Activated T-cell treated with anti-CD3 and anti-CD28 coated beads, Interleukin-2, amount 50 U/mL, for 72 hours (primary cell): ENCODE measurements at regions not wholly inside any gene's neighbourhood (a gene's known extent, or its start where the extent isn't known, plus 50 kb on each side); places are given as distances from the start of the nearest gene placed in this dataset.

Experiments used
- ATAC-seq, 2 donors: fragments of 150-1000 bp; cut with Tn5 transposase; replicated peaks in 1 of 2; 2 replicates each; pipeline ENCODE4 v1.10.0; 2021; ENCODE audit warnings: moderate library complexity in 2 of 2, mild to moderate bottlenecking in 1 of 2
- DNase-seq, 2 donors: peaks; one replicate each; pipeline ENCODE4 v3.0.0; 2021 to 2022; ENCODE audit warnings: mixed read lengths in 1 of 2
- H3K27ac Mint-ChIP-seq: one replicate; pipeline ENCODE4 v1.8.0; 2022; ENCODE audit warnings: mild to moderate bottlenecking, moderate library complexity, mixed read lengths
- H3K27me3 Mint-ChIP-seq: one replicate; pipeline ENCODE4 v1.8.0; 2022; ENCODE audit warnings: low read depth, mixed read lengths
- H3K36me3 Mint-ChIP-seq, 2 donors: one replicate each; pipeline ENCODE4 v1.8.0; 2022; ENCODE audit warnings: mixed read lengths in 2 of 2, mild to moderate bottlenecking in 1 of 2; ENCODE audit not compliant: insufficient read depth in 2 of 2
- H3K4me1 Mint-ChIP-seq: one replicate; pipeline ENCODE4 v1.8.0; 2022; ENCODE audit warnings: low read depth, mixed read lengths
- H3K4me3 Mint-ChIP-seq, 2 donors: one replicate each; pipeline ENCODE4 v1.8.0; 2022; ENCODE audit warnings: mild to moderate bottlenecking in 2 of 2, mixed read lengths in 2 of 2, moderate library complexity in 2 of 2
- H3K9me3 Mint-ChIP-seq, 2 donors: one replicate each; pipeline ENCODE4 v1.8.0; 2022; ENCODE audit warnings: mixed read lengths in 2 of 2

DNA sequence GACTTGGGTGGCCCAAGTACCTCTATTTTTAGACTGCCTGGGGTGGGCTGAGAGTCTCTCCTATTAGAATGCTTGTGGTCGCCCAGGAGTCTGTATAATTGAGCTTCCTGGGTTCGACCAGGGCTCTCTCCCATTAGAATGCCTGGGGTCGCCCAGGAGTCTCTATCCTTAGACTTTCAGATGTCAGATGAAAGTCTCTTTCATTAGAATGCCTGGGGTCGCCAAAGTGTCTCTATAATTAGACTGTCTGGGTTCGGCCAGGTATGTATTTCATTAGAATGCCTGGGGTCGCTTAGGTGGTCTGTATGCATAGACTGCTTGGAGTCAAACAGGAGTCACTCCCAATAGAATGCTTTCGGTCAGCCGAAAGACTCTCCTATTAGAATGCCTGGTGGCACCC is 1471.7 kb downstream of the UQCRFS1 start:
- H3K27me3 Mint-ChIP-seq = no peaks in the 10 kb centered on the region
- ATAC-seq (no peak), DNase-seq (no peak)
- H3K4me3 Mint-ChIP-seq = no peak overlapping the region
- no peaks in the 10 kb centered on the region for H3K4me1 Mint-ChIP-seq
- H3K27ac Mint-ChIP-seq = no peak overlapping the region
- peaks cover 10 to 18% of the 10 kb centered on the region in 2 donors for H3K9me3 Mint-ChIP-seq
- H3K36me3 Mint-ChIP-seq = peaks cover 28 to 35% of the 10 kb centered on the region in 2 donors

DNA sequence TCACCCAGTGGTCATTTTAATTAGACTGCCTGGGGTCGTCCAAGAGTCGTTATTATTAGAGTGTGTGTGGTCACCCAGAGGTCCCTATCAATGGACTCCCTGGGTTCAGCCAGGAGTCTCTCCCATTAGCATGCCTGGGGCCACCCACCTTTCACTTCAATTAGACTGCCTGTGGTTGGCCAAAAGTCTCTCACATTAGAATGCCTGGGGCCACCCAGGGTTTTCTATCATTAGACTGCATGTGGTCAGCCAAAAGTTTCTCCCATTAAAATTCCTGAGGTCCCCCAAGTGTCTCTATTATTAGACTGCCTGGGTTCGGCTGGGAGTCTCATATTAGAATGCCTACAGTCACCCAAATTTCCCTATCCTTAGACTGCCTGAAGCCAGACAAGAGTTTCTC is 1472.6 kb downstream of the UQCRFS1 start:
- Mint-ChIP-seq H3K36me3 (peaks cover 34 to 40% of the 10 kb centered on the region in 2 donors), H3K4me1 (no peaks in the 10 kb centered on the region), H3K9me3 (peaks cover 10 to 18% of the 10 kb centered on the region in 2 donors), H3K4me3 (no peak overlapping the region), H3K27ac (no peak overlapping the region), H3K27me3 (no peaks in the 10 kb centered on the region)
- ATAC-seq (no peak), DNase-seq (no peak)

DNA sequence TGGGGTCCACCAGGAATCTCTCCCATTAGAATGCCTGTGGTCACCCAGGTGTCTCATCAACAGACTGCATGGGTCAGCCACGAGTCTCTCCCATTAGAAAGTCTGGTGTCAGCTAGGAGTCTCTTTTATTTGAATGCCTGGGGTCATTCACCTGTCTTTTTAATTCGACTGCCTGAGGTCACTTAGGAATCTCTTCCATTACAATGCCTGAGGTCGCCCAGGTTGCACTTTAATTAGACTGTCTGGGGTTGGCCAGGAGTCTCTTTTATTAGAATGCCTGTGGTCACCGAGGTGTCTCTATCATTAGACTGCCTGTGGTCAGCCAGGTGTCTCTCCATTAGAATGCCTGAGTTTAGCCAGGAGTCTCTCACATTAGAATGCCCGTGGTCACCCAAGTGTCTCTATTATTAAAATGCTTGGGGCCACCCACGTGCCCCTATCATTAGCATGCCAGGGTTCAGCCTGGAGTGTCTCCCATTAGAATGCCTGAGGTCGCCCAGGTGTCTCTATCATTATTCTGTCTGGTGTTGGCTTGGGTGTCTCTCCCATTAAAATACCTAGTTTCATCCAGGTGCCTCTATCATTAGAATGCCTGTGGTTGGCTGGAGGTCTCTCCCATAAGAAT is 1474.3 kb downstream of the UQCRFS1 start:
- Mint-ChIP-seq H3K36me3 (peaks cover 30 to 51% of the 10 kb centered on the region in 2 donors), H3K9me3 (peaks cover 14 to 18% of the 10 kb centered on the region in 2 donors), H3K4me1 (no peaks in the 10 kb centered on the region), H3K27me3 (no peaks in the 10 kb centered on the region), H3K4me3 (no peak overlapping the region), H3K27ac (no peak overlapping the region)
- DNase-seq = no peak
- ATAC-seq = no peak

DNA sequence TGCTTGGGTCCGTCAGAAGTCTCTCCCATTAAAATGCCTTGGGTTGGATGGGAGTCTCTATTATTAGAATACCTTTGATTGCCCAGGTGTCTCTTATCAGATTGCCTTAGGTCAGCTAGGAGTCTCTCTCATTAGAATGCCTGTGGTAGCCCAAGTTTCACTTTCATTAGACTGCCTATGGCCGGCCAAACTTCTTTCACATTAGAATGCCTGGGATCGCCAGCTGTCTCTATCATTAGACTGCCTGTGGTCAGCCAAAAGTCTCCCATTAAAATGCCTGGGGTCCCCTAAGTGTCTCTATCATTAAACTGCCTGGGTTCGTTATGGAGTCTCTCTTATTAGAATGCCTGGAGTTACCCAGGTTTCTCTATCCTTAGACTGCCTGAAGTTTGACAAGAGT is 1476.7 kb downstream of the UQCRFS1 start:
- Mint-ChIP-seq H3K27ac (no peak overlapping the region), H3K4me3 (no peak overlapping the region), H3K4me1 (no peaks in the 10 kb centered on the region), H3K9me3 (peaks cover 9 to 14% of the 10 kb centered on the region in 2 donors), H3K27me3 (no peaks in the 10 kb centered on the region), H3K36me3 (peaks cover 23 to 57% of the 10 kb centered on the region in 2 donors)
- no peak for ATAC-seq
- DNase-seq = no peak

DNA sequence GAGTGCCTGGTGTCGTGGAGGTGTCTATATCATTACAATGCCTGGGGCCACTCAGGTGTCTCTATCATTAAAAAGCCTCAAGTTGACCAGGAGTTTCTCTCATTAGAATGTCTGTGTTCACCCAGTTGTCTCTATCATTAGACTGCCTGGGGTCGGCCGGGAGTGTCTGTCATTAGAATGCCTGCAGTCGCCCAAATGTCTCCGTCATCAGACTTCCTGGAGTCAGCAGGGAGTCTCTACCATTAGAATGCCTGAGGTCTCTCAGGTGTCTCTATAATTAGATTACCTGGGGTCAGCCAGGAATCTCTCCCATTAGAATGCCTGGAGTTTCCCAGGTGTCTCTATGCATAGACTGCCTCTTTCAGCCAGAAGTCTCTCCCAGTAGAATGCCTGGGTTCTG is 1477.6 kb downstream of the UQCRFS1 start:
- Mint-ChIP-seq H3K9me3 (peaks cover 9 to 14% of the 10 kb centered on the region in 2 donors), H3K27me3 (no peaks in the 10 kb centered on the region), H3K4me3 (no peak overlapping the region), H3K27ac (no peak overlapping the region), H3K36me3 (peaks cover 19 to 57% of the 10 kb centered on the region in 2 donors), H3K4me1 (no peaks in the 10 kb centered on the region)
- ATAC-seq = no peak
- no peak for DNase-seq

DNA sequence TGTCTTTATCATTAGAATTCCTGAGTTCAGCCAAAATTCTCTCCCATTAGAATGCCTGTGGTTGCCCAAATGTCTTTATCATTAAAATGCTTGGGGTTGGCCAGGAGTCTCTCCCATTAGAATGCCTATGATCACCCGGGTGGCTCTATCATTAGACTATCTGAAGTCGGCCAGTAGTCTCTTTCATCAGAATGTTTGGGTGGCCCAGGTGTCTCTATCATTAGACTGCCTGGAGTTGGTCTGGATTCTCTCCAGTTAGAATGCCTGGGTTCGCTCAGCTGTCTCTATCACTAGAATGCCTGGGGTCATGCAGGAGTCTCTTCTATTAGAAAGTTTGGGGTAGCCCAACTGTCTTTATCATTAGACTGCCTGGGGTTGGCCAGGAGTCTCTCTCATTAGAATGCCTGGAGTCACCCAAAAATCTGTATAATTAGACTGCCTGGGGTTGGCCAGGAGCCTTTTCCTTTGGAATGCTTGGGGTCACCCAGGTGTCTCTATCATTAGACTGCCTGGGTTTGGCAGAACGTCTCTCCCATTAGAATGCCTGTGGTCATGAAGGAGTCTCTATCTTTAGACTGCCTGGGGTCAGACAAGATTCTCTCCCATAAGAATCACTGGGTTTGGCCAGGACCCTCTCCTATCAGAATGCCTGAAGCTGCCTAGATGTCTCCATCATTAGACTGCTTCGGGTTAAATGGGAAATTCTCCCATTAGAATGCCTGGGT is 1478.3 kb downstream of the UQCRFS1 start:
- DNase-seq (no peak), ATAC-seq (no peak)
- H3K4me3 Mint-ChIP-seq = no peak overlapping the region
- H3K27me3 Mint-ChIP-seq = no peaks in the 10 kb centered on the region
- peaks cover 17 to 56% of the 10 kb centered on the region in 2 donors for H3K36me3 Mint-ChIP-seq
- H3K27ac Mint-ChIP-seq = no peak overlapping the region
- H3K4me1 Mint-ChIP-seq = no peaks in the 10 kb centered on the region
- H3K9me3 Mint-ChIP-seq = peaks cover 9 to 14% of the 10 kb centered on the region in 2 donors

DNA sequence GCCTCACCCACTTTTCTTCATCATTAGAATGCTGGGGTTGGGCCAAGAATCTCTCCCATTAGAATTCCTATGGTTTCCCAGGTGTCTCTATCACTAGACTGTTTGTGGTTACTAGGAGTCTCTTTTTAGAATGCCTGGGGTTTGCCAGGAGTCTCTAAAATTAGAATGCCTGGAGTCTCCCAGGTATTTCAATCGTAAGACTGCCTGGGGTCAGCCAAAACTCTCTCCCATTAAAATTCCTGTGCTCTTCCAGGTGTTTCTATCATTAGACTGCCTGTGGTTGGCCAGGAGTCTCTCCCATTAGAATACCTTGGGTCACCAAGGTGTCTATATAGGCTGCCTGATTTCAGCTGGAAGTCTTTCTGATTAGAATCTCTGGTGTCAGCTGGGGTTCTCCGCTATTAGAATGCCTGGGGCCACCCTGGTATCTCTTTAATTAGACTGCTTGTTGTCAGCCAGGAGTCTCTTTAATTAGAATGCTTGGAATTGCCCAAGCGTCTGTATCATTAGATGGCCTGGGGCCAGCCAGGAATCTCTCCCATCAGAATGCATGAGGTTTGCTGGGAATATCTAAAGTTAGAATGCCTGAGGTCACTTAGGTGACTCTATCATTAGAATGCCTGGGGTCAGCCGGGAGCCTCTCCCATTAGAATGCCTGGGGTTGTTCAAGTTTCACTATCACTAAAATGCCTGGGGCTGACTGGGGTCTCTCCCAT is 1479.2 kb downstream of the UQCRFS1 start:
- ATAC-seq (no peak), DNase-seq (no peak)
- Mint-ChIP-seq H3K4me1 (no peaks in the 10 kb centered on the region), H3K9me3 (peaks cover 5 to 6% of the 10 kb centered on the region in 2 donors), H3K27ac (no peak overlapping the region), H3K27me3 (no peaks in the 10 kb centered on the region), H3K36me3 (peaks cover 12 to 60% of the 10 kb centered on the region in 2 donors), H3K4me3 (no peak overlapping the region)

DNA sequence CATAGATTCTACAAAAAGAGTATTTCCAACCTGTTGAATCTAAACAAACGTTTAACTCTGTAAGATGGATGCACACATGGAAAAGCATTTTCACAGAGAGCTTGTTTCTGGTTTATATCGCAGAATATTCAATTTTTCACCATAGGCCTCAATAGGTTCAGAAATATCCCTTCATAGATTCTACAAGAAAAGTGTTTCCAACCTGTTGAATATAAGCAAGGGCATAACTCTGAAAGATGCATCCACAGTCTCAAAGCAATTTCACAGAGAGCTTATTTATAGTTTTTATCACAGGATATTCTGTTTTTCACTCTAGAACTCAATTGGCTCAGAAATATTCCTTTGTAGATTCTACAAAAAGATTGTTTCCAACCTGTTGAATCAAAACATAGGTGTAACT is 1483.6 kb downstream of the UQCRFS1 start:
- no peak for ATAC-seq
- Mint-ChIP-seq H3K27me3 (no peaks in the 10 kb centered on the region), H3K4me3 (no peak overlapping the region), H3K36me3 (peaks cover 0 to 41% of the 10 kb centered on the region in 2 donors), H3K4me1 (no peaks in the 10 kb centered on the region), H3K9me3 (peaks cover 0 to 3% of the 10 kb centered on the region in 2 donors), H3K27ac (no peak overlapping the region)
- no peak for DNase-seq

DNA sequence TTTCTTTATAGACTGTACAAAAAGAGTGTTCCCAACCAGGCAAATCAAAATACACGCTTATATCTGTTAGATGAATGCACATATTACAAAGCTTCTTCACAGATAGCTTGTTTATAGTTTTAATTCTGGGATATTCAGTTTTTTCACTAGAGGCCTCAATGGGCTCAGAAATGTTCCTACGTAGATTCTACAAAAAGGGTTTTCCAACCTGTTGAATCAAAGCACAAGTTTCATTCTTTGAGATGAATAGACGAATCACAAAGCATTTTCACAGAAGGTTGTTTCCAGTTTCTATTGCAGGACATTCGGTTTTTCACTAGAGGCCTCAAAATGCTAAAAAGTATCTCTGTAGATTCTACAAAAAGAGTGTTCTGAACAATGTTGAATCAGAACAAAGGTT is 1490.3 kb downstream of the UQCRFS1 start:
- H3K4me3 Mint-ChIP-seq = no peak overlapping the region
- no peak for ATAC-seq
- no peak overlapping the region for H3K27ac Mint-ChIP-seq
- peaks cover 4 to 21% of the 10 kb centered on the region in 2 donors for H3K36me3 Mint-ChIP-seq
- H3K27me3 Mint-ChIP-seq = no peaks in the 10 kb centered on the region
- DNase-seq = no peak
- no peaks in the 10 kb centered on the region for H3K4me1 Mint-ChIP-seq
- peaks cover 11 to 14% of the 10 kb centered on the region in 2 donors for H3K9me3 Mint-ChIP-seq

DNA sequence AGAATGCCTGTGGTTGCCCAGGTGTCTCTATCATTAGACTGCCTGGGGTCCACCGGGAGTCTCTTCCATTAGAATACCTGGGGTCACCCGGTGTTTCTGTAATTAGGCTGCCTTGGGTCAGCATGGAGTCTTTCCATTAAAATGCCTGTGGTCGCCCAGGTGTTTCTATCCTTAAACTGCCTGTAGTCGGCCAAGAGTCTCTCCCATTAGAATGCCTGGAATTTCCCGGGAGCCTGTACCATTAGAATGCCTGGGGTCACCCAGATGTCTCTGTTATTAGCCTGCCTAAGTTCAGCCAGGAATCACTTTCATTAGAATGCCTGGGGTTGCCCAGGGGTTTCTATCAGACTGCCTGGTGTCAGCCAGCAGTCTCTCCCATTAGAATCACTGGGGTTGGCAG is 1492.8 kb downstream of the UQCRFS1 start:
- Mint-ChIP-seq H3K27ac (no peak overlapping the region), H3K9me3 (peaks cover 11 to 23% of the 10 kb centered on the region in 2 donors), H3K4me3 (no peak overlapping the region), H3K27me3 (no peaks in the 10 kb centered on the region), H3K36me3 (peaks cover 4 to 10% of the 10 kb centered on the region in 2 donors), H3K4me1 (no peaks in the 10 kb centered on the region)
- no peak for ATAC-seq
- DNase-seq = no peak

DNA sequence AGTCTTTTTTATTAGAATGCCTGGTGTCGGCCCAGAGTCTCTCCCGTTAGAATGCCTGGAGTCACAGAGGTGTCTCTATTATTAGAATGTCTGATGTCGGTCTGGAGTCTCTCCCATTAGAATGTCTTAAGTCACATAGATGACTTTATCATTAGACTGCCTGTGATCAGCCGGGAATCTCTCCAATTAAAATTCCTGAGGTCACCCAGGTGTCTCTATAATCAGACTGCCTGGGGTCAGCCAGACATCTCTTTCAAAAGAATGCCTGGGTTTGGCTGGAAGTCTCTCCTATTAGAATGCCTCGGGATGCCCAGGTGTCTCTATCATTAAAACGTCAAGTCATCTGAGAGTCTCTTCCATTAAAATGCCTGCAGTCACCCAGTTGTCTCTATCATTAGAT is 1493.9 kb downstream of the UQCRFS1 start:
- Mint-ChIP-seq H3K27ac (no peak overlapping the region), H3K4me1 (no peaks in the 10 kb centered on the region), H3K9me3 (peaks cover 11 to 23% of the 10 kb centered on the region in 2 donors), H3K27me3 (no peaks in the 10 kb centered on the region), H3K4me3 (no peak overlapping the region), H3K36me3 (peaks cover 4 to 10% of the 10 kb centered on the region in 2 donors)
- ATAC-seq (no peak), DNase-seq (no peak)

DNA sequence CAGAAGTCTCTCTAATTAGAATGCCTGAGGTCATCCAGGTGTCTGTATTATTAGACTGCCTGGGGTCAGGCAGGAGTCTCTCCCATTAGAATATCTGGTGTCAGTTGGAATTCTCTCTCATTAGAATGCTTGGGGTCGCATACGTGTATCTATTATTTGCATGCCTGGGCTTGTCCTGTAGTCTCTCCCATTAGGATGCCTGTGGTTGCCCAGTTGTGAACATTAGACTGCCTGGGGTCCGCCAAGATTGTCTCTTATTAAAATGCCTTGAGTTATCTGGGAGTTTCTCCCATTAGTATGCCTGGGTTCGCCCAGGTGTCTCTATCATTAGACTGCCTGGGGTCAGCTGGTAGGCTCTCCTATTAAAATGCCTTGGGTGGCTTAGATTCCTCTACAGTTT is 1494.7 kb downstream of the UQCRFS1 start:
- H3K9me3 Mint-ChIP-seq = peaks cover 11 to 24% of the 10 kb centered on the region in 2 donors
- H3K4me1 Mint-ChIP-seq = no peaks in the 10 kb centered on the region
- DNase-seq = no peak
- H3K4me3 Mint-ChIP-seq = no peak overlapping the region
- ATAC-seq = no peak
- no peaks in the 10 kb centered on the region for H3K27me3 Mint-ChIP-seq
- H3K27ac Mint-ChIP-seq = no peak overlapping the region
- peaks cover 4 to 9% of the 10 kb centered on the region in 2 donors for H3K36me3 Mint-ChIP-seq

DNA sequence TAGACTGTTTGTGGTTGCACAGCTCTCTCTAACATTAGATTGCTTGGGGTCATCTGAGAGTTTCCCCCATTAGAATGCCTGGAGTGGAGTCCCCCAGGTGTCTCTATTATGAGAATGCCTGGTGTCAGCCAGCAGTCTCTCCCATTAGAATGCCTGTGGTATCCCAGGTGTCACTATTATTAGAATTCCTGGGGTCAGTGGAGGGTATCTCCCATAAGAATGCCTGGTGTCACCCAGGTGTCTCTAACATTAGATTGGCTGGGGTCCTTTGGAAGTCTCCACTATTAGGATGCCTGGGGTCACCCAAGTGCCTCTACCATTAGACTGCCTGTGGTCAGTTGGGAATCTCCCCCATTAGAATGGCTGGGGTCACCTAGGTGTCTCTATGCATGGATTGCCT is 1495.1 kb downstream of the UQCRFS1 start:
- H3K27ac Mint-ChIP-seq = no peak overlapping the region
- H3K27me3 Mint-ChIP-seq = no peaks in the 10 kb centered on the region
- H3K9me3 Mint-ChIP-seq = peaks cover 11 to 24% of the 10 kb centered on the region in 2 donors
- peaks cover 4 to 9% of the 10 kb centered on the region in 2 donors for H3K36me3 Mint-ChIP-seq
- H3K4me1 Mint-ChIP-seq = no peaks in the 10 kb centered on the region
- DNase-seq = no peak
- H3K4me3 Mint-ChIP-seq = no peak overlapping the region
- no peak for ATAC-seq
